ACC112 (cell line): ENCODE measurements at regions not wholly inside any gene's neighbourhood (a gene's known extent, or its start where the extent isn't known, plus 50 kb on each side); places are given as distances from the start of the nearest gene placed in this dataset.
"Not testable (repeated sequence)": the region's sequence is repeated elsewhere in the genome, so short reads cannot be mapped to it uniquely, and the experiment has no call there.

ENCODE experiments used
- H2AFZ ChIP-seq: fragments of 200-600 bp; sonication (generic); one replicate; pipeline ENCODE4 v1.6.0; 2017; ENCODE audit warnings: antibody characterized with exemption, low read length; ENCODE audit not compliant: unreplicated experiment
- H3K27ac ChIP-seq: fragments of 200-600 bp; sonication (generic); 2 replicates; pipeline ENCODE4 v1.5.1; 2014; ENCODE audit warnings: low read depth, mild to moderate bottlenecking, antibody characterized with exemption, low read length, moderate library complexity
- H3K27me3 ChIP-seq: fragments of 200-600 bp; sonication (generic); 2 replicates; pipeline ENCODE4 v1.6.1; 2014; ENCODE audit warnings: mild to moderate bottlenecking, antibody characterized with exemption, low read length, moderate library complexity, mixed read lengths; ENCODE audit not compliant: insufficient read depth
- H3K36me3 ChIP-seq: fragments of 200-600 bp; sonication (generic); 2 replicates; pipeline ENCODE4 v1.6.1; 2016; ENCODE audit warnings: mild to moderate bottlenecking, antibody characterized with exemption, low read length, moderate library complexity, mixed read lengths; ENCODE audit not compliant: insufficient read depth
- H3K4me1 ChIP-seq: fragments of 200-600 bp; sonication (generic); one replicate; pipeline ENCODE4 v1.6.1; 2016; ENCODE audit warnings: low read length, mixed read lengths; ENCODE audit not compliant: insufficient read depth, unreplicated experiment, control insufficient read depth
- H3K4me3 ChIP-seq: fragments of 200-600 bp; sonication (generic); 2 replicates; pipeline ENCODE4 v1.5.1; 2014; ENCODE audit warnings: mild to moderate bottlenecking, low read depth, low read length
- H3K79me2 ChIP-seq: fragments of 200-600 bp; sonication (generic); one replicate; pipeline ENCODE4 v1.6.0; 2016; ENCODE audit warnings: low read length; ENCODE audit not compliant: control insufficient read depth, unreplicated experiment, insufficient read depth

DNA sequence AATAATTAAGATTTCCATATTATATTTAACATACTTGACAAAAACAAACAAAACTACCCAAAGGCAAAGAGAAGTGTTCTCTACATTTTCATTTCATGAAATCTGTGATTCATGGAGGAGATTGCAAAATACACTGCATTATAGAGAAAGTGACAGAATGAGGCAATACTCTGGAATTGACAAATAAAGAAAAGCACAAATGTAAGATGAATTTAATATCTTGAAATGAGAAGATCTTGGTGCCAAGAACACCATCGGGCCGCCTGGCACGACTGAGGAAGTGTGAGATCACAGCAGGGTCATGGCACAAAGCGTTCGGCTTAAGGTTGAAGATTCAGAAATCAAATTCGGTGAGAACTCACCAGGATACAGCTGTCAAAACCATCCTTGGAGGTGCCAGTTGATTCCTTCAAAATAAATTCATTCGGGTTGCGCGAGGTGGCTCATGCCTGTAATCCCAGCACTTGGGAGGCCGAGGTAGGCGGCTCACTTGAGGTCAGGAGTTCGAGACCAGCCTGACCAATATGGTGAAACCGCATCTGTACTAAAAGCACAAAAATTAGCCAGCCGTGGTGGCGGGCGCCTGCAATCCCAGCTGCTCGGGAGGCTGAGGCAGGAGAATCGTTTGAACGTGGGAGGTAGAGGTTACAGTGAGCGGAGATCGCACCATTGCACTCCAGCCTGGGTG lies 174.0 kb upstream of the PFKP start:
- Histone ChIP-seq H3K4me3 (no peak overlapping the region), H3K27me3 (peaks cover 15% of the 10 kb centered on the region), H3K36me3 (no peaks in the 10 kb centered on the region), H2AFZ (no peak overlapping the region), H3K79me2 (no peaks in the 10 kb centered on the region), H3K27ac (no peak overlapping the region), H3K4me1 (no peaks in the 10 kb centered on the region)

DNA sequence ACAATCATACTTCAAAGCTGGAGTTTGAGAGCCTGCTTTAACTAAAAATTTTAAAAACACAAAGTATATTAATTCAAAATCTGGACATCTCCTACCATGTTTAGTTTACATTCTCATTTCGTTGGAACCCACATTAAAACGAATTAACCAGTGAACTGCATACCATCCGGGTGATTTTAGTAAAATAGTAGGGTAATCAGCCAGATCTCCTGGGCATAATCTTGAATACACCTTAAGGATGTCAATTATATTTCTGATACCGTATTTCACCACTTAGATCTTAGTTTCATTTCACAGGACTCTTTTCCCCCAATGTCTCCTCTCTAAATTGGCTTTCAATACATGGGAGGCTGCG lies 175.6 kb upstream of the PFKP start:
- Histone ChIP-seq H3K79me2 (no peaks in the 10 kb centered on the region), H3K36me3 (no peaks in the 10 kb centered on the region), H3K4me3 (no peak overlapping the region), H3K4me1 (no peaks in the 10 kb centered on the region), H3K27ac (no peak overlapping the region), H3K27me3 (peaks cover 19% of the 10 kb centered on the region), H2AFZ (no peak overlapping the region)

DNA sequence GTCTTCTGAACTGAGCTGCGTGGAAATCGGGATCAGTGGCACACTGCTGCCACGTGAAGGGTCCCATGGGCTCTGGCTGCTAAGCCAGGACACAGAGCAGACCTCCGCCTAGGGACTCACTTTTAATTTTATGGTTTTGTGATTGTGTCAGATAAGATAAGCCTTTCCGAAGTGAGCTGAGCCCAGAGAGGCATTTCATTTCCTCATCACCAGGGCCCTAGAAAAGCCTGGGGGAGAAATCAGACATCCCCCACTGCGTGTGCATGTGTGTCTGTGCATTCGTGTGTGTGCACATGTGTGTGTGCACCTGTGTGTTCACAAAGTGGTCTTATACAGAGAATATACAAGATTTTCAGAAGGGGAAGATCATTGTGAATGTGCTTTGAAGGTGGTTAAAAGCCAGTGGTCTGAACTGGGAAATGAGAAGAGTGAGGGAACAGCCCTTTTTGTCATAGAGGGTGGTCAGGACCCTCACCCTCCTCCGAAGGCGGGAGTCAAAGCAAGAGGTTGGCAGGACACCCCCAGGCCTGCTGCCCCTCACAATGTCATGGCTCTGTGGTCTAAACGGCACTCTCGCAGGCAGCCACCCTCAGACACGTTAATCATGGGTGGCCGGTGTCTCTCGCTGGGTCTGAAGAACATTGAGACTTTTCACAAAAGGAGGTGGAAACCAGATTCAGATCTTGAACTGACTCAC lies 176.1 kb upstream of the PFKP start:
- H3K4me1 ChIP-seq, result no peaks in the 10 kb centered on the region
- H3K27me3 ChIP-seq, result peaks cover 24% of the 10 kb centered on the region
- H3K27ac ChIP-seq, result no peak overlapping the region
- H3K79me2 ChIP-seq, result no peaks in the 10 kb centered on the region
- no peaks in the 10 kb centered on the region for H3K36me3 ChIP-seq
- H3K4me3 ChIP-seq, result no peak overlapping the region
- no peak overlapping the region for H2AFZ ChIP-seq

DNA sequence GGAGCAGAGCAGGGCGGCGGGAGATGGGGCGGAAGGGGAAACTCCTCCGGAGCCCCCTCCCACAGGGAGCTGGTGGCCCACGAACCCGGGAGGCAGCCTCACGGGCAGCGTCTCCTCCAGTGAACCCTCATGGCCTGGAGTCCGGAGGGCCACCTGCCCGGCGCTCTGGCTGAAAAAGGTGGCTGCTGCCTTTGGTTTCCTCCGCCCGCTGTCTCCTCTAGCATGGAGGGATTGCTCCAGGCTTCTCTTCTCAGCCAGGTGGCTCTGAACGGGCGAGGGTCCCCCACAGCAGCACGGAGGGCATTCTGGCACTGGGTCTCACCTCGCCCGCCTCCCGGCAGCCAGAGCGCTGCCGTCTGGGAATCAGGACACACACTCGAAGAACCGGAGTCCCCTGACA lies 177.3 kb upstream of the PFKP start:
- no peaks in the 10 kb centered on the region for H3K4me1 ChIP-seq
- no peak overlapping the region for H3K27ac ChIP-seq
- H2AFZ ChIP-seq, result no peak overlapping the region
- H3K79me2 ChIP-seq, result no peaks in the 10 kb centered on the region
- H3K4me3 ChIP-seq, result no peak overlapping the region
- H3K27me3 ChIP-seq, result peaks cover 15% of the 10 kb centered on the region
- no peaks in the 10 kb centered on the region for H3K36me3 ChIP-seq

DNA sequence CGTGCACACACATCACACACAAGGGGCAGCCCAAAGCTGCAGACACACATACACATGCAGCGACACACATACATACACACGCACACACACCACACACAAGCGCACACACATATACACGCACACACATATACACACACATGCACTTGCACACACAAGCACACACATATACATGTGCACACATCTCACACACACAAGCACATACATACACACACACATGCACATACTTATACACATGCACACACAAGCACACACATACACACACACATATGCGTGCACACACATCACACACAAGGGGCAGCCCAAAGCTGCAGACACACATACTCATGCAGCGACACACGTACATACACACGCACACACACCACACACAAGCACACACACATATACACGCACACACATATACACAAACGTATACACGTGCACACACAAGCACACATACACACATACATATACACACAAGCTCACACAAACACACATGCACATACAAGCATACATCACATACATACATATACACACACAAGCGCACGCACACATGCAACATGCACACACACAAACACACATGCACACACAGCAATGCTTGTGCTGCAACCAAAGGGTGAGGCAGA lies 178.8 kb upstream of the PFKP start:
- Histone ChIP-seq H2AFZ (no peak overlapping the region), H3K79me2 (no peaks in the 10 kb centered on the region), H3K27me3 (peaks cover 10% of the 10 kb centered on the region; the same call in 1 of the 2 replicates), H3K27ac (no peak overlapping the region), H3K4me3 (no peak overlapping the region), H3K36me3 (no peaks in the 10 kb centered on the region), H3K4me1 (no peaks in the 10 kb centered on the region)

DNA sequence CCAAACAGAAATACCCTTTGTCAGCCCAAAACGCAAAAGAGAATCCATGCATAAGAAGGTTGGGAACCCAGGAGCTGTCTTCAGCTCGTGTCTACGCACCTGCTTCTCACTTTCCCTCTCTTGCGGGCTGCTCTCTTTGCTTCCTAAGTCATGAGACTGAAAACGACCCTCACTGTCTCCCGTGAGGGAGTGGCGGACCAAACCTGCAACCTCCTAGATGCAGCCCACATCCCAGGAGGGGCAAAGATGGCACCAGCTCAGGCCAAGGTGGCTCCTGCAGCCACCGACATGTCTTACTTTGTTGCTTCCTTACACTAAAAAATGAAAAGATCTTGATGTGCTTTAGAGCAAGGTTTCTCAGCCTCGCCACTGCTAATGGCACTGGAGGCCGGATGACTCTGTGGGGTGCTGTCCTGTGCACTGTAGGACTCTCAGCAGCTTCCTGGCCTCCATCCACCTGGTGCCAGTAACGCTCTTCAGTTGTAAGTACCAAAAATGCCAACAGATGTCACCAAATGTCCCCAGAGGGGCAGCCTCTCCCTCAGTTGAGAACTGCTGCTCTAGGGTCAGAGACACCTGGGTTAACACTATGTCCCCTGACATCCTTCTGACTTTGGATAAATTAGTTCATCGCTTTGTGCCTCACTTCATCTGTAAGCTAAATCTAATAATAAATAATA lies 179.8 kb upstream of the PFKP start:
- H3K36me3 ChIP-seq, result no peaks in the 10 kb centered on the region
- no peaks in the 10 kb centered on the region for H3K79me2 ChIP-seq
- H3K4me1 ChIP-seq, result no peaks in the 10 kb centered on the region
- peaks cover 10% of the 10 kb centered on the region; the same call in 1 of the 2 replicates for H3K27me3 ChIP-seq
- no peak overlapping the region for H3K27ac ChIP-seq
- H3K4me3 ChIP-seq, result no peak overlapping the region
- H2AFZ ChIP-seq, result no peak overlapping the region

DNA sequence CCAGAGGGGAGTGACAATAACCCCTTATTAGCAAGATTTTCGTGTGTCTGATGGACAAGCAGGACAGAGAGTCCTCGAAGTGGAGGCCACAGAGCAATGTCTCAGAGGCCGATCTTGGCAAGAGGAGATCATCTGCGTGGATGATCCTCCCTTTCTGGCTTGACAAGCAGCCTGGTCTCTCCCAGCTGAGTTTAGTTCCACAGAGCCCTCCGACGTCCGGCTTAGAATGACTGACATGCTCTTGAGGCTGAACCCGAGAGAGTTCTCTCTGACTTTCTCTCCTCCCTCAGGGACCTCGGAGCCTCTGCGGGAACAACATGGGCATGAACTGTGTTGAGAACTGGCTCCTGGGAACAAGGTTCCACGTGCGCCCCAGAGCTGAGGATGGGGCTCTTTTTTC lies 180.7 kb upstream of the PFKP start:
- Histone ChIP-seq H2AFZ (no peak overlapping the region), H3K79me2 (no peaks in the 10 kb centered on the region), H3K4me3 (no peak overlapping the region), H3K27me3 (peaks cover 10% of the 10 kb centered on the region; the same call in 1 of the 2 replicates), H3K36me3 (no peaks in the 10 kb centered on the region), H3K27ac (no peak overlapping the region), H3K4me1 (no peaks in the 10 kb centered on the region)

DNA sequence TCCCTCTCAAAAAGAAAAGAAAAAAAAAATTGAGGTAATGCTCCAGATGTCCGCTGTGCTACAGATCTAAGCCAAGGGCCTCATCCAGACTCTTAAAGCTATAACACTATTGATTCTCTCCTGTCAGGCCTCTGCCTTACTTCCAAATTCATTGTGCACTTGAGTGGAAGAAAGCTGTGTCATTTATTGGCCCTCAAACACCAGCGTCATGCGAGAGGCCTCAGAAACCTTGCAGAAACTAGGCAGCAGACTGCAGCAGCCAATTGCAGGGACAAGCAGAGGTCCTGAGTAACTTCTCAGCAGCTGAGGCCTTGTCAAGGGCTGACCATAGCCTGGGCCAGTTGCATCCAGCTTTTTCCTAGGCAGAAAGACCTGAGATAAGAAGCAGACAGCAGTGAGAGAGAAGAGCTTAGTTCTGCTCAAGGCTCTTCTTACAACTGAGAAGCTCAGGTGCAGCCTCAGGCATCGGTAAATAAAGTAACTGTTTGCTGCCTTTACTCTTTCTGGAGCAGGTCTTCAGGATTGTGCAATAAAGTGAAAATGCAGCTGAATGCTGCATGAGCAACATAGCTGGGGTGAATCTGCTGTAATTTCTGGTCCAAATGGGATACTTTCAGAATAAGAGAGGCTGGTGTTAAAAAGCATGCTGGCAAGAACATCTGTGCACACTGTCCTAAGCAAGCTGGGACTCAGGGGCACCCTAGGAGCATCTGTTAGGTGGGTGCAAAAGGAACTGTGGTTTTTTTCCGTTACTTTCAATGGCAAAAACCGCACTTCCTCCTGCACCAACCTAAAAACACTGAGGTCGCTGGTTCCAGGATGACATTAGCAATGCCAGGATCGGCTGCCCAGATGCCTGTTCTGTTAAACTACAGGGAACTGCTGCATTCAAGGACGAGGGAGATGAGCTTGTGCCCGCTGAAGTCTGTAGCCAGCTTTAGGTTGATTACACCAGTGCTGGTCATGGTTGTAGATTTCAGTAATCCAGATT lies 181.8 kb upstream of the PFKP start:
- H2AFZ ChIP-seq, result no peak overlapping the region
- peaks cover 10% of the 10 kb centered on the region; the same call in 1 of the 2 replicates for H3K27me3 ChIP-seq
- no peaks in the 10 kb centered on the region for H3K36me3 ChIP-seq
- no peaks in the 10 kb centered on the region for H3K4me1 ChIP-seq
- no peaks in the 10 kb centered on the region for H3K79me2 ChIP-seq
- no peak overlapping the region for H3K27ac ChIP-seq
- H3K4me3 ChIP-seq, result no peak overlapping the region

DNA sequence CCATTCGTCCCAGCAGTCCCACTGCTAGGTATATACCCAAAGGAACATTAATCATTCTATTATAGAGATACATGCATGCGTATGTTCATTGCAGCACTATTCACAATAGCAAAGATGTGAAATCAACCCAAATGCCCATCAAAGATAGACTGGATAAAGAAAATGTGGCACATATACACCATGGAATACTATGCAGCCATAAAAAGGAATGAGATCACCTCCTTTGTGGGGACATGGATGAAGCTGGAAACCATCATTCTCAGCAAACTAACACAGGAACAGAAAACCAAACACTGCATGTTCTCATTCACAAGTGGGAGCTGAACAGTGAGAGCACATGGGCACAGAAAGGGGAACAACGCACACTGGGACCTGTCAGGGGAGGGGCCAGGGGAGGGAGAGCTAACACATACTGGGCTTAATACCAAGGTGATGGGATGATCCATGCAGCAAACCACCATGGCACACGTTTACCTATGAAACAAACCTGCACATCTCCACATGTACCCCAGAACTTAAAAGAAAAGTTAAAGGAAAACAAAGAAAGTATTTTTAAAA lies 183.3 kb upstream of the PFKP start:
- H3K27me3 ChIP-seq, result peaks cover 10% of the 10 kb centered on the region; the same call in 1 of the 2 replicates
- not testable (repeated sequence) for H3K4me3 ChIP-seq, H3K36me3 ChIP-seq, H3K27ac ChIP-seq, H3K4me1 ChIP-seq, H2AFZ ChIP-seq, H3K79me2 ChIP-seq

DNA sequence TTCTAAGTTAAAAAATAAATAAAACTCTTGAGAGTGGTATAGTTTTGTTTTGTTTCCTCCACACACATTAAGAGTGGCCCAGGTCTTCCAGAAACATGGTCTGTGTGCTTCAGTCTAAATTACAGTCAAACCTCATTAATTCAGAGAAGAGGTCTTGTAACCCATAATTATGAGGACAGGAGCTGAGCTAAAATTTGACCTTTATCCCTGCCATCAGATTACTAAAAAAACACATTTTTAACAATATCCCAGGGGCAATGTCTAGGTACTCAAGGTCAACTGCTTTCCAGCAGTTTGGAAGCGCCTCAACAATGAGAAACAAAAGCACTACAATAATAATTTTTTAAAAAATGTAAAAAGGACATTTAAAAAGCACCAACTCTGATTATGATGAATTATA lies 184.1 kb upstream of the PFKP start:
- no peak overlapping the region for H2AFZ ChIP-seq
- no peak overlapping the region for H3K4me3 ChIP-seq
- peaks cover 10% of the 10 kb centered on the region; the same call in 1 of the 2 replicates for H3K27me3 ChIP-seq
- H3K27ac ChIP-seq, result no peak overlapping the region
- no peaks in the 10 kb centered on the region for H3K79me2 ChIP-seq
- no peaks in the 10 kb centered on the region for H3K4me1 ChIP-seq
- no peaks in the 10 kb centered on the region for H3K36me3 ChIP-seq
